ENCODE measurements at regions not wholly inside any gene's neighbourhood (a gene's known extent, or its start where the extent isn't known, plus 50 kb on each side); places are given as distances from the start of the nearest gene placed in this dataset.

GRCh38 chr5:135131801-135132680 is 98.0 kb upstream of the PITX1 start:
- Histone ChIP-seq H3K56ac (ENCODE audit: low read length) (no peak overlapping the region), H3K27me3 (ENCODE audit: insufficient read depth, low read length, poor library complexity) (no peaks in the 10 kb centered on the region), H3K27ac (ENCODE audit: low read depth, low read length) (no peak overlapping the region), H3K4me1 (ENCODE audit: control insufficient read depth, low read depth, low read length) (no peaks in the 10 kb centered on the region), H2AK5ac (ENCODE audit: low read length) (no peak overlapping the region), H3K4ac (ENCODE audit: low read depth, low read length) (no peak overlapping the region), H3K4me3 (ENCODE audit: low read length) (no peak overlapping the region), H4K5ac (ENCODE audit: low read length) (no peak overlapping the region), H3K79me1 (ENCODE audit: low read length) (no peaks in the 10 kb centered on the region), H4K8ac (ENCODE audit: low read depth, low read length) (no peak overlapping the region), H3K9ac (ENCODE audit: low read length) (no peak overlapping the region), H2BK5ac (ENCODE audit: low read length) (no peak overlapping the region), H2BK15ac (replicated peaks; ENCODE audit: low read depth) (no peak overlapping the region), H3K36me3 (ENCODE audit: control insufficient read depth, insufficient read depth, low read length) (no peaks in the 10 kb centered on the region), H2BK120ac (ENCODE audit: low read depth, low read length) (no peak overlapping the region), H3K23ac (ENCODE audit: low read length) (no peak overlapping the region), H3K4me2 (ENCODE audit: low read length) (no peak overlapping the region), H3K18ac (ENCODE audit: low read length) (no peak overlapping the region), H3K79me2 (ENCODE audit: control insufficient read depth, insufficient read depth, low read length) (no peaks in the 10 kb centered on the region)
- peak; percentile 42 for DNase-seq
- no CpG with 5 or more reads among the region's 12 CpGs for WGBS (ENCODE audit: extremely low coverage, insufficient coverage, low lambda C conversion rate)

DNA sequence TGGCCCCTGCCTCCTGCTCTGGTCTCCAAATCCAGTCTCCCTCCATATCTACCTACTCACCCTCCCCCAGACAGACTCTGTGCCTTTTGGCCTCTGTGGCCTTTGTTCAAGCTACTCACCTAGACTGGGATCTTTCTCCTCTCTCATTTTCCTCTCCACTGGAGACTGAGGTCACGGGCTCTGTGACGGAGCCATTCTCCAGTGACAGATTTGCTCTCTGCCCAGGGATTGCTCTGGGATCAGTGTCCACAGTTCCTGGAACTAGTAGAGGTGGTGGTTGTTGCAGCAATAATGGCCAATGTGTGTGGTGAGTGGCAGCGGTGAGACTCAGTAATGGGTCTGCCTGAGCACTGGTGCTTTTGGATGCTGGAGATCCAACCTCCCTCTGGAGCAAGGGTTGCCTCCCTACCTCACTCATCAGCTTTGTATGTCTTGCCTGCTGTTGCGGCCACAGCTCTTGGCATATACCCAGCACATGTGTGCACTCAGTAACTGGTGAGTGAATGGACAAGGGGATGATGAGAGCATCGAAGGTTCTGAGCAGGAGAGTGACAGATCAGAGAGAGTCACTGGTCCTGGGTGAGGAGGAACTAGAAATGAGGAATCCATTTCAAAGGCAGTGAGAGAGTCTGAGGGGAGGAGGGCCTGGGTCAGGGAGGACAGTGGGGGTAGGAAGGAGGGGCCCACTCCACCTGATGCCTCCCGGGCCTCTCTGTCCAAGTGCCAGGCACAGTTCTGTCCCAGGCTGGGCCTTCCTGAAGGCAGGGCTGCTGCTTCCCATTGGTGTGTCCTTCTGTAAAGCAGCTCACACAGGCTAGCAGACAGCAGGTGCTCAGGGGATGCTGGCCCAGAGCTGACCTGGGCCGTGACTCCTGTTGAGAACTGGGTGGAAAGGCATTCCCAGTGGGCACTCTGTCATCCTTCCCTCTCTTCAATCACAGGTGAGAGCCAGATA is 96.5 kb upstream of the PITX1 start:
- H3K36me3 ChIP-seq (ENCODE audit: control insufficient read depth, insufficient read depth, low read length) = no peaks in the 10 kb centered on the region
- no peak overlapping the region for H4K5ac ChIP-seq (ENCODE audit: low read length)
- DNase-seq = no peak
- no peaks in the 10 kb centered on the region for H3K79me2 ChIP-seq (ENCODE audit: control insufficient read depth, insufficient read depth, low read length)
- H3K4me1 ChIP-seq (ENCODE audit: control insufficient read depth, low read depth, low read length) = no peaks in the 10 kb centered on the region
- no peak overlapping the region for H3K4ac ChIP-seq (ENCODE audit: low read depth, low read length)
- H3K56ac ChIP-seq (ENCODE audit: low read length) = no peak overlapping the region
- WGBS (ENCODE audit: extremely low coverage, insufficient coverage, low lambda C conversion rate) = no CpG with 5 or more reads among the region's 7 CpGs
- H3K4me3 ChIP-seq (ENCODE audit: low read length) = no peak overlapping the region
- no peak overlapping the region for H3K4me2 ChIP-seq (ENCODE audit: low read length)
- H2AK5ac ChIP-seq (ENCODE audit: low read length) = no peak overlapping the region
- H2BK120ac ChIP-seq (ENCODE audit: low read depth, low read length) = no peak overlapping the region
- no peaks in the 10 kb centered on the region for H3K79me1 ChIP-seq (ENCODE audit: low read length)
- no peak overlapping the region for H3K27ac ChIP-seq (ENCODE audit: low read depth, low read length)
- H2BK15ac ChIP-seq (replicated peaks; ENCODE audit: low read depth) = no peak overlapping the region
- H3K9ac ChIP-seq (ENCODE audit: low read length) = no peak overlapping the region
- no peak overlapping the region for H2BK5ac ChIP-seq (ENCODE audit: low read length)
- H4K8ac ChIP-seq (ENCODE audit: low read depth, low read length) = no peak overlapping the region
- no peaks in the 10 kb centered on the region for H3K27me3 ChIP-seq (ENCODE audit: insufficient read depth, low read length, poor library complexity)
- no peak overlapping the region for H3K18ac ChIP-seq (ENCODE audit: low read length)
- no peak overlapping the region for H3K23ac ChIP-seq (ENCODE audit: low read length)

DNA sequence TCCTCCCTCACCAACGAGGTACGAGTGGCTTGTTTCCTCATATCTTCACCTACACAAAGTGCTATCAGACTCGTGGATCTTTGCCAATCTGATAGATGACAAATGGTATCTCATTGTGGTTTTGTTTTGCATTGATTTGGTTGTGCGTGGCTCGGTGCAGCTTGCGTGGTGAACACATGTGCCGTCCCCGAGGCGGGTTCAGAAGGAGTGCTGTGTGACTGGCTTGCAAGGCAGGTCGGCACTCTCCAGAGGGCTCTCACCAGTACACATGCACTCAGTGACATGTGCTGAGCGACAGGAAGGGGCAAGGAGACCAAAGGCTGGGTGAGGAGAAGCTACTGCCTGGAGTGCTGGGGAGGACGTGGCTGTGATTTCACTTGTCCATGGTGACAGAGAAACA is 95.3 kb upstream of the PITX1 start:
- WGBS (ENCODE audit: extremely low coverage, insufficient coverage, low lambda C conversion rate) = no CpG with 5 or more reads among the region's 12 CpGs
- H2AK5ac ChIP-seq (ENCODE audit: low read length) = no peak overlapping the region
- no peak overlapping the region for H4K5ac ChIP-seq (ENCODE audit: low read length)
- no peak overlapping the region for H3K27ac ChIP-seq (ENCODE audit: low read depth, low read length)
- no peaks in the 10 kb centered on the region for H3K4me1 ChIP-seq (ENCODE audit: control insufficient read depth, low read depth, low read length)
- no peak overlapping the region for H4K8ac ChIP-seq (ENCODE audit: low read depth, low read length)
- H3K4ac ChIP-seq (ENCODE audit: low read depth, low read length) = no peak overlapping the region
- DNase-seq = no peak
- no peak overlapping the region for H2BK5ac ChIP-seq (ENCODE audit: low read length)
- H3K56ac ChIP-seq (ENCODE audit: low read length) = no peak overlapping the region
- H3K9ac ChIP-seq (ENCODE audit: low read length) = no peak overlapping the region
- H3K36me3 ChIP-seq (ENCODE audit: control insufficient read depth, insufficient read depth, low read length) = no peaks in the 10 kb centered on the region
- H3K18ac ChIP-seq (ENCODE audit: low read length) = no peak overlapping the region
- H3K27me3 ChIP-seq (ENCODE audit: insufficient read depth, low read length, poor library complexity) = no peaks in the 10 kb centered on the region
- no peak overlapping the region for H2BK120ac ChIP-seq (ENCODE audit: low read depth, low read length)
- no peak overlapping the region for H3K4me2 ChIP-seq (ENCODE audit: low read length)
- no peak overlapping the region for H3K23ac ChIP-seq (ENCODE audit: low read length)
- H3K79me1 ChIP-seq (ENCODE audit: low read length) = no peaks in the 10 kb centered on the region
- no peaks in the 10 kb centered on the region for H3K79me2 ChIP-seq (ENCODE audit: control insufficient read depth, insufficient read depth, low read length)
- H3K4me3 ChIP-seq (ENCODE audit: low read length) = no peak overlapping the region
- H2BK15ac ChIP-seq (replicated peaks; ENCODE audit: low read depth) = no peak overlapping the region

GRCh38 chr5:135128361-135128760 is 94.3 kb upstream of the PITX1 start:
- H3K23ac ChIP-seq (ENCODE audit: low read length) = no peak overlapping the region

GRCh38 chr5:135127439-135128240 is 93.6 kb upstream of the PITX1 start:
- H3K9ac ChIP-seq (ENCODE audit: low read length) = no peak overlapping the region
- no peak overlapping the region for H3K4ac ChIP-seq (ENCODE audit: low read depth, low read length)
- H4K8ac ChIP-seq (ENCODE audit: low read depth, low read length) = no peak overlapping the region
- H3K27me3 ChIP-seq (ENCODE audit: insufficient read depth, low read length, poor library complexity) = no peaks in the 10 kb centered on the region
- no peaks in the 10 kb centered on the region for H3K79me2 ChIP-seq (ENCODE audit: control insufficient read depth, insufficient read depth, low read length)
- no peak overlapping the region for H2AK5ac ChIP-seq (ENCODE audit: low read length)
- no peak overlapping the region for H3K56ac ChIP-seq (ENCODE audit: low read length)
- H2BK15ac ChIP-seq (replicated peaks; ENCODE audit: low read depth) = no peak overlapping the region
- no peaks in the 10 kb centered on the region for H3K36me3 ChIP-seq (ENCODE audit: control insufficient read depth, insufficient read depth, low read length)
- no peak overlapping the region for H3K4me2 ChIP-seq (ENCODE audit: low read length)
- no peak overlapping the region for H4K5ac ChIP-seq (ENCODE audit: low read length)
- no peak overlapping the region for H3K23ac ChIP-seq (ENCODE audit: low read length)
- H3K79me1 ChIP-seq (ENCODE audit: low read length) = no peaks in the 10 kb centered on the region
- no peak overlapping the region for H3K18ac ChIP-seq (ENCODE audit: low read length)
- no peak overlapping the region for H3K27ac ChIP-seq (ENCODE audit: low read depth, low read length)
- H2BK5ac ChIP-seq (ENCODE audit: low read length) = no peak overlapping the region
- H3K4me3 ChIP-seq (ENCODE audit: low read length) = no peak overlapping the region
- no peak for DNase-seq
- no peaks in the 10 kb centered on the region for H3K4me1 ChIP-seq (ENCODE audit: control insufficient read depth, low read depth, low read length)
- no CpG with 5 or more reads among the region's 11 CpGs for WGBS (ENCODE audit: extremely low coverage, insufficient coverage, low lambda C conversion rate)
- H2BK120ac ChIP-seq (ENCODE audit: low read depth, low read length) = no peak overlapping the region

More at GRCh38 chr5:135128361-135128760, 94.3 kb upstream of the PITX1 start:
- Histone ChIP-seq H3K9ac (ENCODE audit: low read length) (no peak overlapping the region), H4K8ac (ENCODE audit: low read depth, low read length) (no peak overlapping the region), H3K79me1 (ENCODE audit: low read length) (no peaks in the 10 kb centered on the region), H3K79me2 (ENCODE audit: control insufficient read depth, insufficient read depth, low read length) (no peaks in the 10 kb centered on the region), H3K36me3 (ENCODE audit: control insufficient read depth, insufficient read depth, low read length) (no peaks in the 10 kb centered on the region), H2BK15ac (replicated peaks; ENCODE audit: low read depth) (no peak overlapping the region), H3K27me3 (ENCODE audit: insufficient read depth, low read length, poor library complexity) (no peaks in the 10 kb centered on the region), H3K4me2 (ENCODE audit: low read length) (no peak overlapping the region), H2BK120ac (ENCODE audit: low read depth, low read length) (no peak overlapping the region), H2BK5ac (ENCODE audit: low read length) (no peak overlapping the region), H3K4me1 (ENCODE audit: control insufficient read depth, low read depth, low read length) (no peaks in the 10 kb centered on the region), H3K56ac (ENCODE audit: low read length) (no peak overlapping the region), H3K4me3 (ENCODE audit: low read length) (no peak overlapping the region), H4K5ac (ENCODE audit: low read length) (no peak overlapping the region), H3K27ac (ENCODE audit: low read depth, low read length) (no peak overlapping the region), H3K4ac (ENCODE audit: low read depth, low read length) (no peak overlapping the region), H3K18ac (ENCODE audit: low read length) (no peak overlapping the region), H2AK5ac (ENCODE audit: low read length) (no peak overlapping the region)
- WGBS (ENCODE audit: extremely low coverage, insufficient coverage, low lambda C conversion rate) = no CpG with 5 or more reads among the region's 3 CpGs
- no peak for DNase-seq
